ENCODE measurements at regions not wholly inside any gene's neighbourhood (a gene's known extent, or its start where the extent isn't known, plus 50 kb on each side); places are given as distances from the start of the nearest gene placed in this dataset.

- TF ChIP-seq CTCF (IDR thresholded peaks at IDR 0.05; ENCODE audit: low read length) (no peak), EZH2 (IDR thresholded peaks at IDR 0.05; ENCODE audit: borderline replicate concordance, low read length) (no peak)
Measured at GRCh38 chr10:10780746-10781145, 236.9 kb upstream of the CELF2 start.
